Omental fat pad (tissue), 3 donors: ENCODE measurements at regions not wholly inside any gene's neighbourhood (a gene's known extent, or its start where the extent isn't known, plus 50 kb on each side); places are given as distances from the start of the nearest gene placed in this dataset.

Experiments used
- ATAC-seq: fragments of 150-250 bp; one replicate; pipeline ENCODE4 v1.9.1; 2016; ENCODE audit warnings: mild to moderate bottlenecking, moderate library complexity; ENCODE audit not compliant: low FRiP score
- DNase-seq: peaks from one replicate; pipeline ENCODE4 v3.0.0-alpha.2; 2019; ENCODE audit warnings: low spot score
- CTCF ChIP-seq, 3 donors: fragments of 450-650 bp; IDR thresholded peaks; one replicate each; pipeline ENCODE4 v1.5.1; 2016 to 2017; ENCODE audit warnings: antibody characterized with exemption in 3 of 3, mild to moderate bottlenecking in 3 of 3, moderate library complexity in 2 of 3

- no peak for TF ChIP-seq CTCF (IDR thresholded peaks at IDR 0.05)
- DNase-seq, result no peak
- ATAC-seq, result no peak
Measured at GRCh38 chr4:156103311-156103710, 149.6 kb upstream of the CTSO start.

- no peak for DNase-seq
- no peak for ATAC-seq
- TF ChIP-seq CTCF (IDR thresholded peaks at IDR 0.05), result no peak
Measured at GRCh38 chr4:156102411-156102810, 148.7 kb upstream of the CTSO start.

- no peak for TF ChIP-seq CTCF (IDR thresholded peaks at IDR 0.05)
- DNase-seq (no peak), ATAC-seq (no peak)
Measured at GRCh38 chr4:156101571-156101970, 147.9 kb upstream of the CTSO start.

- TF ChIP-seq CTCF (IDR thresholded peaks at IDR 0.05), result no peak
- DNase-seq, result no peak
- ATAC-seq, result no peak
Measured at GRCh38 chr4:156100651-156101050, 147.0 kb upstream of the CTSO start.

- no peak for ATAC-seq
- no peak for TF ChIP-seq CTCF (IDR thresholded peaks at IDR 0.05)
- no peak for DNase-seq
Measured at GRCh38 chr4:156098805-156099204, 145.1 kb upstream of the CTSO start.

GRCh38 chr4:156085100-156085499 is 131.4 kb upstream of the CTSO start:
- TF ChIP-seq CTCF (IDR thresholded peaks at IDR 0.05), result no peak
- DNase-seq, result no peak
- ATAC-seq, result no peak

GRCh38 chr4:156084373-156084772 is 130.7 kb upstream of the CTSO start:
- no peak for TF ChIP-seq CTCF (IDR thresholded peaks at IDR 0.05)
- no peak for ATAC-seq

More at GRCh38 chr4:156084373-156084772, 130.7 kb upstream of the CTSO start:
- no peak for DNase-seq
